HG02884 (cell line): ENCODE measurements at regions not wholly inside any gene's neighbourhood (a gene's known extent, or its start where the extent isn't known, plus 50 kb on each side); places are given as distances from the start of the nearest gene placed in this dataset.

Source experiments
- ATAC-seq: cut with Tn5 transposase; IDR thresholded peaks from one replicate; pipeline ENCODE4 v1.9.1; 2021; ENCODE audit warnings: mild to moderate bottlenecking, moderate library complexity; ENCODE audit not compliant: unreplicated experiment

DNA sequence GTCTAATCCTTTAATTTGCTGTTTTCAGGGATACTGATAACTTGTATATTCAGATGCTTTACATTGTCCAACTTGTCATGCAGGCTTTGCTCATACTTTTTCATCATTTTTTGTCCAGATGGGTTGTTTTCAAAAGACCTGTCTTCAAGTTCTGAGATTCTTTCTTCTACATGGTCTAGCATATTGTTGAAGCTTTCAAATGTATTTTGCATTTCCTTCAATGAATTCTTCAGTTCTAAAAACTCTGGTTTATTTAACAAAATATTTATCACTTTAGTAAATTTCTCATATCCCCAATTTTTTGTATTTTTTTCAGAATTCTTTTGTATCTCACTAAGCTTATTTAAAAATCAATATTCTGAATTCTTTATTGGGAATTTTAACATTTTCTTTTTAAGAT, 388.3 kb upstream of the IL12A start:
- no peak for ATAC-seq

DNA sequence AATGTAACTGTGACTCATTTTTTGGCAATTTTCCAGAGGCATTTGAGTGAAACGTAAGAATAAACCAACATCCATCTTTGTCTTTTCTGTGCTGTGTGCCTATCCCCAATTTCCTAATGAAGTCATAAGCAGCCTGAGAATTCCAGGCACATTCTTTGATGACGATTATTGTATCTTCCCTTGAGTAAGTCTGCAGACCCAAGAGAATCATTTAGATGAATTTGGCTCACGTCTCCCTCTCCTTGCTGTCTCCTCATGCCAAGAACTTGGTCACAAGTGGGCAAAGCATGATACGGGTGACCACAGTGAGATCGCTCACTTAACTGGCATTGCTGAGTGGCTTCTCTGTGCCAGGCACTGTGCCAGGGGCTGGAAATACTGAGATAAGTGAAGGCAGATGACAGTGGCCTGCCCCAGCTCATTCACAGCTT, 384.5 kb upstream of the IL12A start:
- no peak for ATAC-seq

DNA sequence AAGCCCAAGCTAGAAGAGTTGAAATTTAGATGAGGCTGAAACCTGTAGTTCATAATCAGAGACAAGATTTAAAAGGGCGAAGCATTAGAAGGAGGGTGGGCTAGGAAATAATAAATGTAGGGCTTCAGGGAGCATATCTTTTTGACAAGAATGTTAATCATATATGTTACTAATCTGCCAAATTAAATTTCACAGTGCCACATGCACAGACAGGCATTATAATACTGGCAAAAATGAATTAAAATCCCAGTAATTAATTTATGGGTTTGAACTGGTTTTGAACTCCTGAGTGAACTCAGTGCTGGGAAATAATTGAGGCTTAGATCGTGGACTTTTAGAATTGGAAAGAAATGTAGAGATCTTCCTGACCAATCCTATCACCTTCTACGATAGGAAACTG, 383.5 kb upstream of the IL12A start:
- no peak for ATAC-seq

DNA sequence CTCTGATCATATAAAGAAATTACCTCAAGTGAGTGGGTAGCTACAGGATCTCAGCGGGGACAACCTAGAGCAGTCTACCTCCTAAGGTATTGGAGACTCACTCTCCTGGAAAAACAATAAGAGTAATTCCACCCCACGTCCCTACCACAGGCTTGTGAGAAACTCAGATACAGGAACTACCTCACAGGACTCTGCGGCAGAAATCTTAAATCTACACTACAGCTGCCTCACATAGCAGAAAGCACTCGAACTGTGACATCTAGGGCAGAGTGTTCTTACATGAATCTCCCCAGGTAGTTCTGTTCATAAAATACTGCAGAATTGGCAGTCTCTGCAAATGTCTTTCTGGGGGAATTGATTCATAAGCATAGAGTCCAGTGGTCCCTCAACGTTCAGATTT, 382.9 kb upstream of the IL12A start:
- ATAC-seq, result no peak

DNA sequence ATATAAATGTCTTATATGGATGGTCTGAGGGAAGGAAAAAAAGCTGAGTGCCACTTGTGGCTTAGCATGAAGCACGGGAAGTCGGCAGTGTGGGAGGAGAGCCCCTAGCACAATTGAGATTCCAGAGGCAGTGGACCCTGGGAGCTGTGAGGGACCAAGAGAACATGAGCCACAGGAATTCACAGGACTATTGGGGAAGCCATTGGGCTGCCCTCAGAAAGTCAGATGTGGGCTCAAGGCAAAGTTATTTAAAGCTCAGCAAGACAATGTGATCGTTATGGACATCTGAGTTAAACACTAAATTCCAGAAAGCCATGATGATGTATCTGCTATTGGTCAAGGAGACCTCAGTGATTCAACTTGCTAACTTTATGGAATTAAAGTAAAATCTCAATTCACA, 380.8 kb upstream of the IL12A start:
- no peak for ATAC-seq

DNA sequence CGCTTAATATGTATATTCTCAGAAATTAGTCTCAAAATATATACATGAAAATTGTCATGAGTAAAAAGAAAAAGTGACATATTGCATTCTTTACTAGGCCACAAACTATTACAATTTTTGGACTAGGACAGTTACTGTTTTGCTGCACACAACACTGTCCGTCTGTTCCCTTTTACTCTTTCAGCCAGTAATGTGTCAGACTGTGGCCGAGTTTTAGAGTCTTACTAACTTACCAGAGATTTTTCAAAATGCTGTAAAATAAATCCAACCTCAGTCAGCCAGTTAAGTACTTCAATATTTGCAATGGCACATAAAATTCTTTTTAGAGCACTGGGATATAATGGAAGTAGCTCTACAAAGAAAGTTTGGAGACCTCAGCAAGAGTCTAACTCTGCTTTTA, 380.3 kb upstream of the IL12A start:
- ATAC-seq, result no peak

DNA sequence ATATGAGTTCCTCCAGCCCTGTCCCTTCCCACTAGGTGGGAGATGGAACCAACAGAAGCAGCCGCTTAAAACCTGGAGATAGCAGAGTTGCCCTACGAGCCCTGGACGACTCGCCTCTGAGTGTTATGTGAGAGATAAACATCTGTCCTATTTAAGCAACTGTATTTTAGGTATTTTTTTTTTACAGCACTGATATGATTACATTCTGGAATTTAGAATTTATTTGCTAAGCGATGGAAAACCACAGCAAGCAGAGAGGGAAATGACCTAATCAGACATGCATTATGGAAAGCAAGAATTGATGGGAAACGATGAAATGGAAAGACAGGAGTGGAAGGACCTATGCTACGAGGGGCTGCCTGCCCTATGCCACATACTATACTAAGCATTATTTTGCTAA, 379.0 kb upstream of the IL12A start:
- no peak for ATAC-seq

DNA sequence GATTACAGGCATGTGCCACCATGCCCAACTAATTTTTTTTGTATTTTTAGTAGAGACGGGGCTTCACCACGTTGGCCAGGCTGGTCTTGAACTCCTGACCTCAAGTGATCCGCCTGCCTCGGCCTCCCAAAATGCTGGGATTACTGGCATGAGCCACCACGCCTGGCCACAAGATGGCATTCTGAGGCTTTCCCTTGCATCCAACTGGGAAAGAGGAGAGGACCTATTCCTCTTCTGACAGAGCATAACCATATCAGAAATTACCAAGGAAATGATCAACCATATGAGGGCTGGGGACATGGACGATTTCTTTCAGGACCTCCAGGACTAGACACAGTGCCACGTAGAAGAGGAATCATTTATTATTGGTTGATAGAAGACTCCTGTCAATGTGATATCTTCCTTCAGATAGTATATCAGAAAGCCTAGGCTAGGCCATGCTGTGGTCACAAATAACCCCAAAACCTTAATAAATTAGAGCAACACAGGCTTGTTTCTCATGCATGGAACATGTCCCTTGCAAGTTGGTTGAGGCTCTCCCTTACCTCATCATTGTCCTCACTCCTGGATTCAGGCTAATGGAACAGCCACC, 372.3 kb upstream of the IL12A start:
- ATAC-seq, result no peak

DNA sequence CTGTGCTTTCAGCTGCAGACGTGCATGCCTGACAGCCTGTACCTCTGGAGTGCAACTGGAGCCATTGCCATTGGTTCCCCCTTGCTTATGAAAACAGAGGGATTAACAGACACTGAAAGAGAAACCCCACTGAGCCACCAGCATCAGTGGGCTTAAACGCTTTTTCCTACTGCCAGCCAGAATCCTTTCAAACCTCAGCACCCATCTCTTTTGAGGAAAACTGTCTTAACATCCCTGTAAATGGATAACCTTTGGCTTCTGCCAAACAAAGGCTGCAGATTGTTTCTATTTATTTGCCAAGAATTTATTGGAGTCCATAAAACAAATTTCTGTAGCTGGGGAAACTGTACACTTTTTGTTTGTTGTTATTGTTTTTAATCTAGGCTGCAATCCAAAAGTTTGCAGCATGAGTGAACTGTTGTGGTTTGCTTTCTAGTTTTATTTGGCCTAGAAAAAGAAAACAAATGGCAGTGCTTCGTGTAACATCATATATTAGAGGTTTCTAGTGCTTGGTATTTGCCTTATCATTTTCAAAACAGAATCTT, 369.2 kb upstream of the IL12A start:
- no peak for ATAC-seq

DNA sequence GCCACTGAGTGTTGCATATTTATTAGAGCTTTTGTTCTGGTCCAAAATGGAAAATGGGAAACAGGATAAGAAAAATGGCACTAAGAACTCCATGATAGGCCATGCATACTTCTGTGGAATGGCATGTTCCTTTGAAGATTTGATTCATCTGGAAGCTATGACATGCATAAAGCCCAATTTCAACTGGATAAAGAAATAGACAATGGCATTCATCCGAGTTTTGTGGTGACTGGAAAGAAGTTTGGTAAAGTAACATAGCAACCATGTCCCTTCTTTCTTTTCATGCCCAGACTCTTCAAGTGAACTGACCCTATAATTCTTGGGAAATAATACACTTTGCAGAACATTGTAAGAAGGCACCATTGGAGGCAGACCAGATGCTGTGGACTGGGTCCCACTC, 368.4 kb upstream of the IL12A start:
- no peak for ATAC-seq

DNA sequence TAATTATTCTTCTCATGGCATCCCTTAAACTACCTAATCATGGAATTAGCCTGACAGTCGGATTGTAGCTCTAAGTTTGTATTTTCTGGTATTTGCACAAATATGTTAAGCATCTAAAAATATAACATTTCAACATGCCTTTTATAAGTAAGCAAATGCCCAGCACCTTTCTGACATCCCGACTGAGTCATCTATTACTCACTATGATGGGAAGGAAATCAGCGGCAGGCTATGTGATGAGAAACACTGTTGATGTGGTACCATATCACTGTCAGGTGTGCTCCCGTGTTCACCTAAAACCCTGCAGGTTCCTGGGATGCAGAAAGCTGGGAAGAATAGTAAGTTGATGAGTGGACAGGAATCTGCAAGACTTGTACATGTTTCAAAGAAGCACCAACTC, 367.8 kb upstream of the IL12A start:
- no peak for ATAC-seq

DNA sequence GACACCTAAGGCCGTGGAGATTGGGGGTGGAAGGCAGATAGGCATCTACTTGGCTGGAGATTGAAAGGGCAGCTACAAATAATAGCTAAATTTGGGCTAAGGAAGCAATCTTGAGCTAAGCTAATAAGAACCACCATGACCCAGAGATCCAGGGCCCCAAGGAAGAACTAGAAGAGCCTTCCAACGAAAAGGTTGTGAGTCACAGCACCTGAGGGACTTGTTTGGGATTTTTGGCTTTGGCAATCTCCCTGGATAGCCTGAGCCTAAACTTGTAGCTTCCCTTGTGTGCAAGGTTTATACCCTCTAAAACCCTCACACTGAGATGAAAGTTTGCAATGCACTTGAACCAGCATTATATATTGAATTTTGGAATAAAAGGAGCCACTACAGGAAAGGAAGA, 364.0 kb upstream of the IL12A start:
- no peak for ATAC-seq

DNA sequence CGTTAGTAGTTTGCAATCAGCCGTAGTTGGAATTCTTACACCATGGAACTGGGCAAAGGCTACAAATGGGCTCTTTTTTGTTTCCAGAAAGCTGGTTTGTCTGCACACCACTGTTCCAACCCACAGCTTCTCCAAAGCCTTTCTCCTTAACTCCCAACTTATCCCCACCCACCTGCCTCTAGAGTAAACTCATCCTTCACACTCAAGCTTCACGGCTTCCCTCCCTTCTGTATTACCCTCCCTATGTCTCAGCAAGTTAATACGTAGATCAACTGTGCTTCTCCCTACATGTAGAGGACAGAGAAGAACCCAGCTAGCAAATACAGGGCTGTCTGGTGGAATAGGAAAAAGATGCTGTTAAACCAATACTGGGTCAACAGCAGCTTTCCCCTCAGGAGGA, 363.0 kb upstream of the IL12A start:
- ATAC-seq, result no peak

DNA sequence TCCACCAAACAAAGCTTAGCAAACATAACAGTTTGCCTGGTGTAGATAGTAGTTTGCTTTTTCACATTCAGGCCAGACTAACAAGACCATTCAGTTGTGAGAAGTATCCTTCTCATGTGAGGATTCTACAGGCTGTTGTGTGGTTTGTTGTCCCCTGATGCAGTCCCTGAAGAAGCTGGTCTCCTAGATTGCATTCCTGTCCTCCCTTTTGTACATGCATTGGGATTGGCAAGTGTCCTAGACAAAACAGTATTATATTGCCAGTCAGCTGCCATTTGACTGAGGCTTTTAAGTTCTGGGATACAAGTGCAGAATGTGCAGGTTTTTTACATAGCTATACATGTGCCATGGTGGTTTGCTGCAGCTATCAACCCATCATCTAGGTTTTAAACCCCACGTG, 362.0 kb upstream of the IL12A start:
- no peak for ATAC-seq

DNA sequence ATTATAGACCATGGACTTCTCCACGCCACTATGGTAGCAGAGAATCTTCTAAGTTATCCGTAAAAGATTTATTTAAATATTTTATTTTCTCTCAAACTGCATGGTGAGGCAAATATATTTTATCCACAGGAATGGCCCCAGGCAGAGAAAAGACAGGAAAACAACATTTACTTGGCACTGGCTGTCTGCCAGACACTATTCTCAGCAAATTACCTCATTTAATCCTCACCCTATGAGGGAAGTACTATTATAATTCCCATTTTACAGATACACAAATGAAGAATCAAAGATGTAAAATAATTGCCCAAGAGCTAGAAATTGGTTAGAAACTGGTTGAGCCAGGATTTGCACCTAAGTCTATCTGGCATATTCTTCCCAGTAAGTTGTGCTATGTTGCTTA, 361.4 kb upstream of the IL12A start:
- ATAC-seq, result no peak

DNA sequence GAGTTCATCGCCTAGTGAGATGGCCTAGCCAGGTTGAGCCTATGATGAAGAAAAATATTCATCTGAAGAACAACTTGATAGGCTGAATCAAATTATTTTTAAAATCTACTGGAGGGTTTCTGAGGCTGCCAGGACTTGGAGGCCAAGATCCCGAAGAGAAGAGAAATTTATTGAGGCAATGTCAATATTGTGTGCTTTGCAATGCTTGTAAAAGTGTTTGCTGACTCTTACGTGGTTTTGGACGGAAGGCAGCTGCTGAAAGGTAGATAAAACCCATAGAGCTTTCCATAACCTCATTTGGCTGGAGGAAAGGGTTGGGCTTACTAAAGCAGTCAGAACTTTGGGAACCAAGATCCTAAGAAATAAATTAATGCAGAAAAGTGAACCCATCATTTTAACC, 361.0 kb upstream of the IL12A start:
- ATAC-seq, result no peak

DNA sequence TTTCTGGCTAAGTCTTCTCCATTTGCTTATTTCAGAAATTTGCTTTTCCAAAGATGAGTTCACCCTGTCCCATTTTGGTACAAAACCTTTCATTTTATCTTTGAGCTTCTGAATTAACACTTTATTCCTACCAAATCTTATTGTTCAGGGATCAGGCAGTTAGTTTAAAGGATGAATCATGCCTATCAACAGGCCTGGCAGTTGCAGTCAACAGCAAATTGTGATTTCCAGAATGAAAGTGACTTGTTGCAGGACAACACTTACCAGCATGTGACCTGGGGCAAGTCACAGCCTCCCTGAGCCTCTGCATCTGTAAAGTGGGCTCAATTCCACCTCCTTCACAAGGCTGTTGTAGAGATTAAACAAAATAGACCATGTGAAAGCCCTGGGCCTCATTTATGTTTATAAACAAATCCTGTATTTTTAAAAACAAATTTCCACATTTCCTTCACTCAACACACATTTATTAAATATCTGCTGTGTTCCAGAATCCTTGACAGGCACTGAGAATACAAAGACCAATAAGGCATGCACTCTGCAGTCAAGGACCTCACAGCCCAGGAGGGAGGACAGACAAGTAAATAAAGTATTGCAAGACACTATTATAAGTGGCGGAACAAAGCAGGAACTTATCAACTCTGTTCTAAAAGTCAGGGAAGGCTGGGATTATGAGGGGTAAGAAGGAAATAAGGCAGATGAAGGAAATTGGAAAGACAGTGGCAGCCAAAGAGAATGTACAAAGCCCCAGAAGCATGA, 359.1 kb upstream of the IL12A start:
- no peak for ATAC-seq

DNA sequence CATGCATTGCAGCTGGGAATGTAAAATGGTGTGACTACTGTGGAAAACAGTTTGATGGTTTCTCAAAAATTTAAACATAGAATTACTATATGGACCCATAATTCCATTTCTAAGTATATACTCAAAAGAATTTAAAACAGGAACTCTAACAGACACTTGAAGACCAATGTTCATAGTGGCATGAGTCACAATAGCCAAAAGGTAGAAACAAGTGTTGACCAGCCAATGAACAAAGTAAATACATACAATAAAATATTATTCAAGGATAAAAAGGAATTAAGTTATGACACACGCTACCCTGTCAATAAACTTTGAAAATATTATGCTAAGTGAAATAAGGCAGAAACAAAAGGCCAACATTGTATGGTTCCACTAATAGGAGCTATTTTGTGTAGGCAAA, 357.4 kb upstream of the IL12A start:
- no peak for ATAC-seq

DNA sequence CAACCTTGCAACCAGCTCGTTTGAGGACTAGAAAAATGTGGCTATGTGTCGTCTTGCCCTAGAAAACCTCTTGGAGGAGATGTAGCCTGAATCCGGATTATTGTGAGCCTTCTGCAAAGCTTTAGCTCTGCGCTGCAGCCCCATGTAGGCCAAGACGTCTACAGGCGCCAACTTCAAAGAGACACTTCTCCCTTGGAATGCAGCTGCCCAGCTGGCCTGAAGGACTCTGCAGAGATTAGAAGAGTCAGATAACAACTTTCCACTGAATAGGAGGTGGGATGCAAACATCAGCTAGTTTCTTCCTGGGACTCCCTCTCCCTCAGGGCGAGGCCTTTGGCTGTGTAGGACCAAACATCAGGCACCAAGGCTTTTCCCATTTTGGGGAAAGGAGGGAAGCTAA, 356.5 kb upstream of the IL12A start:
- no peak for ATAC-seq

DNA sequence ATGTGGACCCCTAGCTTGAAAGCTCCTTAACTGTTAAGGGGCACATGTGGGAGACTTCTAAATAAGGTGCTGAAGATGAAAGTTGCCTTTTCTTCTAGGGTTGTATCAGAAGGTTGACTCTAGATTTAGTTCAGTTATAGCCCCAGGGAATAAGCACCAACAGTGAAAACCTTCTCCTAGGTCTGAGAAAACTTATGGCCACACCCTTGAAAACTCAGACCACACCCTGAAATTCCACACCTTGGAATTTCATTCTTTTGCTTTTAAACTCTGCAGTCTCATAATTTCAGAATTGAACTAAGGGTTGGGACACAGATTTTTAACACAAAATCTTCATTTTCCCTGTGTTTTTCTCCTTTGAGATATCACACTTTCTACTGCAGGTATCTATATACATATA, 355.8 kb upstream of the IL12A start:
- ATAC-seq, result no peak

DNA sequence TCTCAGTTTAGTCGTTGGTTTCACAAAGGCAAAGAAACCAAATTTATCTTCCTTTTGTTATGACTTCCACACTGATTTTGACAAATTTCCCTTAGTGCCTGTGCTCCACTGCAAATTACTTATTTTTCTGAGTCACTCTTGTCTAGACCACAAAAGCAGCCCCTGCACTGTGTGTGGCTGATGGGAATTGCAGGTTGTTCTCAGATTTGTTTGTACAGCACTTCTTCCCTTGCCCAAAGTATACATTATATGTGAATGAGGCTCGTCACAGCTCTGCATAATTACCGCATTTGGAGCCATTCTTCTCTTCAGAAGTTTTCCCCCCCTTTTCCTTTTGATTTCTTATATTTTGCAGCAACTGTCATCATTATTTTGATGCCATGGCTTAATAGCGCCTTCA, 354.2 kb upstream of the IL12A start:
- no peak for ATAC-seq

DNA sequence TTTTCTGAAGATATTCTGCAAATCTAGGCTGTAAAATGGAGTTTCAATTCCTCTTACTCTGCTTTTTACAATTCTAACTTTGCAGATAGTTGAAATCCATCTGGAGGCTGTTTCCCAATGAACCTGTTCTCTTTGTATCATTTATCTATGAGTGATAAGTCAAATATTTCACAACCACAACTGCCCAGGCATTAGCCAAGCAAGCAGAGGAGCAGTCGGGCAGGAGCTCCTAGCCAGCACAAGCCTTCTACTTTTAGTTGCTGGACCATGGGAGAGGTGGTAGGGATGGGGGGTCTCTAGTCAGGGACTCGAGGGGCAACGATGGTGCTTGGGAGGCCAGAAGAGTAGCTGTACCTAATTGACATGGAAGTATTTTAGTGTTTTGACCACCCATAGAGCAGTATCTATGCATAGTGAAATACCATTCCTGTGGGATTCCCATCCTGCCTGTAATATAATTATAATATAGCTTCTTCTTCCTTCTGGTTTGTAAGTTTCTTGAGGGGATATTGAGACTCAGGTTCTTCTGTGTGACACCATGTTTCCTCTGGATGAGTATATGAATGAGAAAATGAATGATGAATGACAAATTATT, 353.5 kb upstream of the IL12A start:
- ATAC-seq, result no peak
